K562 (cell line): ENCODE measurements at regions not wholly inside any gene's neighbourhood (a gene's known extent, or its start where the extent isn't known, plus 50 kb on each side); places are given as distances from the start of the nearest gene placed in this dataset.

Source experiments
- ATAC-seq: fragments of 200-7000 bp; cut with Tn5 transposase; 3 replicates; pipeline ENCODE4 v1.9.1; 2020; ENCODE audit warnings: moderate library complexity
- BruUV-seq: library from RNA; stranded (reverse); fragments of 400-500 nt; replicated peaks from 2 replicates; lab custom pipeline; 2021; lab: Mats Ljungman, UMichigan
- CTCF ChIA-PET: fragments of 300-600 bp; formaldehyde crosslinking; extraction: SDS; loops from one replicate; lab custom pipeline; 2021; ENCODE audit warnings: low intra/inter-chr PET ratio; lab: Yijun Ruan, JAX
- POLR2A ChIA-PET: fragments of 300-600, 350-650 bp; sonication (Branson Sonifier 250); formaldehyde crosslinking; extraction: SDS; loops from one replicate; lab custom pipeline; 2021; ENCODE audit warnings: antibody characterized with exemption, inconsistent platforms; lab: Yijun Ruan, JAX
- DNase-seq, 4 experiments: peaks; one replicate each; pipeline versions ENCODE4 v3.0.0 to v3.0.0-alpha.2; 2011 to 2018; ENCODE audit warnings: low spot score in 3 of 4, mixed read lengths in 3 of 4; ENCODE audit errors: extremely low read depth in 1 of 4
- FAIRE-seq: peaks from 2 replicates; lab custom pipeline; 2011; peaks lifted over from hg19 to GRCh38; lab: Jason Lieb, UNC
- H2AFZ ChIP-seq: 2 replicates; pipeline ENCODE4 v1.6.0; 2011; ENCODE audit warnings: low read depth, low read length, control low read depth, inconsistent platforms
- H3K27ac ChIP-seq: fragments of 200-600 bp; 3 replicates; pipeline ENCODE4 v1.8.0; 2011; ENCODE audit warnings: low read depth, mild to moderate bottlenecking, control low read depth, inconsistent platforms, low read length, moderate library complexity, mixed read lengths; ENCODE audit errors: extremely low read depth
- H3K27me3 ChIP-seq, 2 experiments: fragments of 300-600 bp in 1 of 2; 2 replicates in 1 of 2; 3 replicates in 1 of 2; pipeline versions ENCODE4 v1.6.0 to v1.8.0; 2011; ENCODE audit warnings: inconsistent platforms in 2 of 2, low read length in 2 of 2, mild to moderate bottlenecking in 1 of 2, mixed read lengths in 1 of 2, moderate library complexity in 1 of 2; ENCODE audit not compliant: control insufficient read depth in 2 of 2, insufficient read depth in 2 of 2
- H3K36me3 ChIP-seq: fragments of 300-600 bp; 3 replicates; pipeline ENCODE4 v1.8.0; 2011; ENCODE audit warnings: mild to moderate bottlenecking, low read length, inconsistent platforms; ENCODE audit not compliant: control insufficient read depth, insufficient read depth
- H3K4me1 ChIP-seq, 2 experiments: fragments of 200-600 bp in 1 of 2; replicated peaks in 1 of 2; 2 replicates in 1 of 2; 3 replicates in 1 of 2; pipeline versions ENCODE4 v1.5.1 to v1.8.0; 2011; ENCODE audit warnings: inconsistent platforms in 2 of 2, low read length in 2 of 2, mild to moderate bottlenecking in 1 of 2, mixed read lengths in 1 of 2, moderate library complexity in 1 of 2; ENCODE audit not compliant: control insufficient read depth in 2 of 2, insufficient read depth in 2 of 2
- H3K4me2 ChIP-seq: 2 replicates; pipeline ENCODE4 v1.6.1; 2011; ENCODE audit warnings: low read length, control low read depth, inconsistent platforms, mixed read lengths; ENCODE audit not compliant: insufficient read depth
- H3K4me3 ChIP-seq: fragments of 200-600 bp; sonication (generic), shearing (Covaris generic); 2 replicates; pipeline ENCODE4 v1.5.1; 2016; ENCODE audit warnings: control low read depth, inconsistent platforms
- H3K79me2 ChIP-seq: fragments of 200-600 bp; 3 replicates; pipeline ENCODE4 v1.8.0; 2011; ENCODE audit warnings: low read length, inconsistent platforms; ENCODE audit not compliant: control insufficient read depth, insufficient read depth
- H3K9ac ChIP-seq, 2 experiments: 2 replicates each; pipeline versions ENCODE4 v1.6.0 to v1.6.1; 2011; ENCODE audit warnings: low read depth in 2 of 2, low read length in 2 of 2, control low read depth in 1 of 2, inconsistent platforms in 1 of 2, mild to moderate bottlenecking in 1 of 2, mixed read lengths in 1 of 2; ENCODE audit not compliant: insufficient read depth in 1 of 2
- H3K9me1 ChIP-seq: one replicate; pipeline ENCODE4 v1.6.0; 2011; ENCODE audit warnings: inconsistent platforms, mild to moderate bottlenecking, low read length, moderate library complexity; ENCODE audit not compliant: control insufficient read depth, insufficient read depth
- H3K9me3 ChIP-seq: replicated peaks from 2 replicates; pipeline ENCODE4 v1.5.1; 2011; ENCODE audit warnings: low read depth, low read length, inconsistent platforms; ENCODE audit not compliant: control insufficient read depth, insufficient read depth
- H4K20me1 ChIP-seq: replicated peaks from 2 replicates; pipeline ENCODE4 v1.6.1; 2011; ENCODE audit warnings: low read length, inconsistent platforms, mixed read lengths; ENCODE audit not compliant: control insufficient read depth, insufficient read depth
- CBX1 ChIP-seq: sonication (generic); IDR thresholded peaks from 2 replicates; pipeline ENCODE4 v1.6.1; 2016; ENCODE audit warnings: antibody characterized with exemption, low read depth, mild to moderate bottlenecking
- FOXJ2 ChIP-seq: fragments of 200-800 bp; sonication (Bioruptor generic); IDR thresholded peaks from 2 replicates; pipeline ENCODE4 v1.6.1; 2016; ENCODE audit warnings: missing genetic modification characterization, missing compliant biosample characterization
- KAT7 ChIP-seq: sonication (generic); formaldehyde crosslinking; IDR thresholded peaks from 2 replicates; pipeline ENCODE4 v1.8.0; 2022; ENCODE audit warnings: missing genetic modification reagents, mild to moderate bottlenecking, borderline replicate concordance
- KDM2B ChIP-seq: fragments of 250-450 bp; sonication (Bioruptor Pico); IDR thresholded peaks from 2 replicates; pipeline ENCODE4 v1.8.0; 2021; ENCODE audit warnings: mild to moderate bottlenecking, moderate library complexity
- MECOM ChIP-seq: fragments of 250-450 bp; sonication (Bioruptor Pico); IDR thresholded peaks from 2 replicates; pipeline ENCODE4 v1.8.0; 2022; ENCODE audit warnings: inconsistent platforms
- MTF1 ChIP-seq: fragments of 250-450 bp; sonication (Bioruptor Pico); IDR thresholded peaks from 2 replicates; pipeline ENCODE4 v1.9.0; 2021; ENCODE audit warnings: moderate library complexity, mild to moderate bottlenecking, inconsistent platforms, borderline replicate concordance
- NFYB ChIP-seq: IDR thresholded peaks from 2 replicates; pipeline ENCODE4 v1.6.1; 2011; ENCODE audit warnings: mild to moderate bottlenecking, moderate library complexity; ENCODE audit not compliant: insufficient read length; ENCODE audit errors: extremely low read depth
- NONO ChIP-seq, 2 experiments: fragments of 200-400 bp in 1 of 2; fragments of 450-650 bp in 1 of 2; formaldehyde crosslinking in 1 of 2; IDR thresholded peaks; 2 replicates each; pipeline ENCODE4 v1.6.1; 2017; ENCODE audit warnings: low read depth in 2 of 2, mild to moderate bottlenecking in 2 of 2, moderate library complexity in 2 of 2, low read length in 1 of 2
- NR0B1 ChIP-seq: fragments of 450-650 bp; IDR thresholded peaks from one replicate; pipeline ENCODE4 v1.6.1; 2018; ENCODE audit warnings: mild to moderate bottlenecking, moderate library complexity; ENCODE audit not compliant: partially characterized antibody
- RFX7 ChIP-seq: fragments of 250-450 bp; sonication (Bioruptor Pico); IDR thresholded peaks from 2 replicates; pipeline ENCODE4 v1.5.1; 2021; ENCODE audit warnings: mild to moderate bottlenecking
- STAT5A ChIP-seq: IDR thresholded peaks from 2 replicates; pipeline ENCODE4 v1.6.1; 2012; ENCODE audit warnings: low read length, inconsistent platforms, borderline replicate concordance
- TAL1 ChIP-seq: fragments of 450-650 bp; IDR thresholded peaks from 2 replicates; pipeline ENCODE4 v1.6.1; 2016; ENCODE audit warnings: mild to moderate bottlenecking
- ZFX ChIP-seq: sonication (generic); formaldehyde crosslinking; IDR thresholded peaks from 2 replicates; pipeline ENCODE4 v1.8.0; 2022; ENCODE audit warnings: mild to moderate bottlenecking, missing genetic modification reagents, moderate library complexity
- ZNF143 ChIP-seq: sonication (generic); formaldehyde crosslinking; IDR thresholded peaks from 2 replicates; pipeline ENCODE4 v1.9.0; 2022; ENCODE audit warnings: mild to moderate bottlenecking, missing genetic modification reagents
- ZNF318 ChIP-seq, 2 experiments: fragments of 450-650 bp; IDR thresholded peaks; 2 replicates each; pipeline ENCODE4 v1.6.1; 2016; ENCODE audit warnings: mild to moderate bottlenecking in 2 of 2, borderline replicate concordance in 1 of 2, low read depth in 1 of 2, moderate library complexity in 1 of 2
- ZNF583 ChIP-seq: fragments of 250-450 bp; sonication (Bioruptor Pico); IDR thresholded peaks from 2 replicates; pipeline ENCODE4 v1.4.0; 2020
- WGBS: fragments of 100-300 bp; shearing (Covaris generic); methylation state at CpG from one replicate; pipeline ENCODE4 v1.1.6; 2016; ENCODE audit warnings: low coverage, mixed read lengths; ENCODE audit not compliant: insufficient coverage; ENCODE audit errors: missing lambda C conversion rate; 5-methylcytosine and 5-hydroxymethylcytosine counted together
- in situ Hi-C: fragments of 300-500 bp; cut with MboI; formaldehyde crosslinking; loops from 4 replicates; pipeline ENCODE4 v1.15.0; 2018; ENCODE audit warnings: inconsistent platforms, mixed read lengths
- intact Hi-C: fragments of 100-400 bp; cut with micrococcal nuclease; formaldehyde crosslinking; loops from 2 replicates; pipeline ENCODE4 v1.14.2; 2022

- no peaks in the 10 kb centered on the region for H3K9me1 ChIP-seq
- H3K27ac ChIP-seq, result no peak overlapping the region
- CTCF ChIA-PET, result no interaction called here
- BruUV-seq, result no TSS peak
- H3K36me3 ChIP-seq, result no peaks in the 10 kb centered on the region
- H3K4me3 ChIP-seq, result no peak overlapping the region
- DNase-seq, result no peak
- H3K4me1 ChIP-seq, result no peaks in the 10 kb centered on the region
- in situ Hi-C loops, result no loop called here
- ATAC-seq, result no peak
- H3K9me3 ChIP-seq, result no peaks in the 10 kb centered on the region
- intact Hi-C loops, result no loop called here
- 5% methylated on average over 3 of the region's 3 CpGs for WGBS
- H3K4me2 ChIP-seq, result no peak overlapping the region
- H3K9ac ChIP-seq, result no peak overlapping the region
- no peaks in the 10 kb centered on the region for H4K20me1 ChIP-seq
- no peaks in the 10 kb centered on the region for H3K27me3 ChIP-seq
- POLR2A ChIA-PET, result no interaction called here
- H2AFZ ChIP-seq, result no peak overlapping the region
- no peak for FAIRE-seq
- H3K79me2 ChIP-seq, result no peaks in the 10 kb centered on the region
- no peak for TF ChIP-seq STAT5A
- TF ChIP-seq ZFX (CRISPR knock-in tag), result no peak
- TF ChIP-seq NFYB, result no peak
- no peak for TF ChIP-seq MECOM (CRISPR knock-in tag)
- no peak for TF ChIP-seq TAL1
- TF ChIP-seq NONO (IDR thresholded peaks at IDR 0.05; ENCODE audit: low read depth in 2 of 2, low read length in 1 of 2), result no peak
- TF ChIP-seq KDM2B (CRISPR knock-in tag), result no peak
- TF ChIP-seq ZNF143 (CRISPR knock-in tag), result no peak
- TF ChIP-seq KAT7, result no peak
- TF ChIP-seq FOXJ2 (tag), result no peak
- TF ChIP-seq ZNF318 (IDR thresholded peaks at IDR 0.05; ENCODE audit: borderline replicate concordance in 1 of 2, low read depth in 1 of 2), result no peak
- no peak for TF ChIP-seq MTF1 (CRISPR knock-in tag)
- no peak for TF ChIP-seq NR0B1
- no peak for TF ChIP-seq ZNF583
- no peak for TF ChIP-seq RFX7 (CRISPR knock-in tag)
- TF ChIP-seq CBX1, result no peak
Measured at GRCh38 chr4:15297344-15297743, 130.5 kb upstream of the C1QTNF7 start.
